Right cardiac atrium (tissue), 5 donors: ENCODE measurements at regions not wholly inside any gene's neighbourhood (a gene's known extent, or its start where the extent isn't known, plus 50 kb on each side); places are given as distances from the start of the nearest gene placed in this dataset.
"Not testable (repeated sequence)": the region's sequence is repeated elsewhere in the genome, so short reads cannot be mapped to it uniquely, and the experiment has no call there.

Experiments
- ATAC-seq, 2 donors: fragments of 200-7000 bp; cut with Tn5 transposase; one replicate each; pipeline versions ENCODE4 v1.8.0 to v1.9.1; 2020; ENCODE audit warnings: moderate library complexity in 2 of 2, mild to moderate bottlenecking in 1 of 2
- DNase-seq, 3 donors: peaks; one replicate each; pipeline ENCODE4 v3.0.0-alpha.2; 2020
- H3K27ac ChIP-seq: one replicate; pipeline ENCODE4 v1.5.1; 2013; ENCODE audit warnings: mild to moderate bottlenecking, low read length, control low read depth, moderate library complexity
- H3K27me3 ChIP-seq: one replicate; pipeline ENCODE4 v1.6.1; 2013; ENCODE audit not compliant: control insufficient read depth, insufficient read depth
- H3K4me1 ChIP-seq: one replicate; pipeline ENCODE4 v1.6.1; 2013; ENCODE audit warnings: low read length; ENCODE audit not compliant: control insufficient read depth, insufficient read depth
- H3K4me3 ChIP-seq: one replicate; pipeline ENCODE4 v1.5.1; 2013; ENCODE audit warnings: low read length, control low read depth
- H3K9me3 ChIP-seq: one replicate; pipeline ENCODE4 v1.6.1; 2013; ENCODE audit warnings: low read length; ENCODE audit not compliant: control insufficient read depth
- WGBS: extraction: QIAGEN DNeasy Blood & Tissue Kit; methylation state at CpG from one replicate; pipeline ENCODE4 v1.1.7; 2013; 5-methylcytosine and 5-hydroxymethylcytosine counted together
- intact Hi-C, 4 donors: fragments of 100-400 bp; cut with DNase I; formaldehyde crosslinking; loops; one replicate each; pipeline versions ENCODE4 v1.11.0 to v1.14.0; 2022 to 2023
- donor health status: healthy with polysubstance abuse.
- donor health status: DM: no; HTN: yes; CAD: no.
- donor health status: DM: no; HTN: no; CAD: no.
- donor health status: DM: no; HTN: yes; CAD: no; lungs with severe emphysema.
- donor health status: DM: yes; HTN: yes; CAD: no.

- 37% methylated on average over 8 of the region's 8 CpGs for WGBS
- Histone ChIP-seq H3K27me3 (no peaks in the 10 kb centered on the region), H3K27ac (no peak overlapping the region), H3K4me3 (no peak overlapping the region), H3K4me1 (no peaks in the 10 kb centered on the region), H3K9me3 (no peaks in the 10 kb centered on the region)
- DNase-seq (no peak), ATAC-seq (peak in 1 of 2 donors; percentile 24)
- intact Hi-C loops: no loop called here
Observed at GRCh38 chr5:92552206-92553160, 1028.5 kb downstream of the NR2F1-AS1 start.

GRCh38 chr5:92548346-92548745 lies 1032.7 kb downstream of the NR2F1-AS1 start:
- no peak overlapping the region for H3K27ac ChIP-seq
- H3K4me3 ChIP-seq: no peak overlapping the region
- no peaks in the 10 kb centered on the region for H3K4me1 ChIP-seq
- H3K9me3 ChIP-seq: no peaks in the 10 kb centered on the region
- no peaks in the 10 kb centered on the region for H3K27me3 ChIP-seq
- WGBS: 36% methylated on average over 2 of the region's 2 CpGs
- ATAC-seq (no peak), DNase-seq (no peak)
- intact Hi-C loops: no loop called here

- intact Hi-C loops: no loop called here
- 47% methylated on average over 1 of the region's 1 CpG for WGBS
- H3K9me3 ChIP-seq: no peaks in the 10 kb centered on the region
- no peaks in the 10 kb centered on the region for H3K27me3 ChIP-seq
- no peaks in the 10 kb centered on the region for H3K4me1 ChIP-seq
- DNase-seq (no peak), ATAC-seq (no peak)
- H3K27ac ChIP-seq: no peak overlapping the region
- H3K4me3 ChIP-seq: no peak overlapping the region
Observed at GRCh38 chr5:92544596-92544995, 1036.4 kb downstream of the NR2F1-AS1 start.

GRCh38 chr5:92544036-92544435 lies 1037.0 kb downstream of the NR2F1-AS1 start:
- no peaks in the 10 kb centered on the region for H3K4me1 ChIP-seq
- no peaks in the 10 kb centered on the region for H3K9me3 ChIP-seq
- H3K4me3 ChIP-seq: no peak overlapping the region
- DNase-seq (no peak), ATAC-seq (no peak)
- intact Hi-C loops: no loop called here
- 67% methylated on average over 3 of the region's 3 CpGs for WGBS
- no peak overlapping the region for H3K27ac ChIP-seq
- no peaks in the 10 kb centered on the region for H3K27me3 ChIP-seq

GRCh38 chr5:92543201-92543600 lies 1037.8 kb downstream of the NR2F1-AS1 start:
- Histone ChIP-seq H3K27ac (no peak overlapping the region), H3K27me3 (no peaks in the 10 kb centered on the region), H3K4me1 (no peaks in the 10 kb centered on the region), H3K9me3 (no peaks in the 10 kb centered on the region), H3K4me3 (no peak overlapping the region)
- no peak for DNase-seq
- ATAC-seq: no peak
- intact Hi-C loops: no loop called here

GRCh38 chr5:92542017-92542416 lies 1039.0 kb downstream of the NR2F1-AS1 start:
- DNase-seq, H3K4me1 ChIP-seq, H3K27me3 ChIP-seq, intact Hi-C loops, H3K9me3 ChIP-seq, ATAC-seq, H3K4me3 ChIP-seq, H3K27ac ChIP-seq: not testable (repeated sequence)
- WGBS: 92% methylated on average over 1 of the region's 1 CpG

GRCh38 chr5:92527311-92528078 lies 1053.5 kb downstream of the NR2F1-AS1 start:
- WGBS: 80% methylated on average over 4 of the region's 4 CpGs
- no peak for DNase-seq
- no peak overlapping the region for H3K4me3 ChIP-seq
- no peak overlapping the region for H3K27ac ChIP-seq
- ATAC-seq: no peak
- intact Hi-C loops: no loop called here
- H3K4me1 ChIP-seq: no peaks in the 10 kb centered on the region
- H3K9me3 ChIP-seq: no peaks in the 10 kb centered on the region
- H3K27me3 ChIP-seq: no peaks in the 10 kb centered on the region

GRCh38 chr5:92525131-92525530 lies 1055.9 kb downstream of the NR2F1-AS1 start:
- intact Hi-C loops: no loop called here
- Histone ChIP-seq H3K27ac (no peak overlapping the region), H3K27me3 (no peaks in the 10 kb centered on the region), H3K9me3 (no peaks in the 10 kb centered on the region), H3K4me3 (no peak overlapping the region), H3K4me1 (no peaks in the 10 kb centered on the region)
- DNase-seq: no peak
- 86% methylated on average over 2 of the region's 2 CpGs for WGBS
- no peak for ATAC-seq

GRCh38 chr5:92519811-92520632 lies 1061.0 kb downstream of the NR2F1-AS1 start:
- Histone ChIP-seq H3K4me3 (no peak overlapping the region), H3K27ac (no peak overlapping the region), H3K9me3 (no peaks in the 10 kb centered on the region), H3K4me1 (no peaks in the 10 kb centered on the region), H3K27me3 (no peaks in the 10 kb centered on the region)
- ATAC-seq: no peak
- WGBS: 79% methylated on average over 3 of the region's 3 CpGs
- no peak for DNase-seq
- intact Hi-C loops: no loop called here

GRCh38 chr5:92518318-92518904 lies 1062.6 kb downstream of the NR2F1-AS1 start:
- Histone ChIP-seq H3K27ac (no peak overlapping the region), H3K9me3 (no peaks in the 10 kb centered on the region), H3K27me3 (no peaks in the 10 kb centered on the region), H3K4me3 (no peak overlapping the region), H3K4me1 (no peaks in the 10 kb centered on the region)
- ATAC-seq (peak in 1 of 2 donors; percentile 59), DNase-seq (no peak)
- intact Hi-C loops: no loop called here
- 26% methylated on average over 4 of the region's 4 CpGs for WGBS
